ENCODE measurements at regions not wholly inside any gene's neighbourhood (a gene's known extent, or its start where the extent isn't known, plus 50 kb on each side); places are given as distances from the start of the nearest gene placed in this dataset.

DNA sequence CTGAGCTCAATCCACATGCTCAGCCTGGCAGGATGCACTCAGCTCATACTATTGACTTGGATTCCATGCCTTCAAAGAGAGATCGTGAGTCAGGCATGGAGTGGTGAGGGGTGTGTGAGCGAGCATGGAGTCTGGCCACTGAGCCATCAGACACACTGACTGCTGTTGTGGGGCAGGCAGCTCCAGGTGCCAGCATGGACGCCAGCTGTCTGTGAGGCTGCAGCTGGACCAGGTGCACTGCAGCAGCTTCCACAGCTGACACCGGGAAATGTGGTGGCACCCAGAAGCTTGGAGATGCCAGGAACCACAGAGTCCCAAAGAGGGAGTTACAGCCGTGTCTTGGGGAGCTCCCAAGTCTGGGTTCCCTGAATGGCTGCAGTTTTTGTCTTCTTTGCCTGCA is 1026.4 kb upstream of the ADGRL3 start:
- TF ChIP-seq, protein P1, sequence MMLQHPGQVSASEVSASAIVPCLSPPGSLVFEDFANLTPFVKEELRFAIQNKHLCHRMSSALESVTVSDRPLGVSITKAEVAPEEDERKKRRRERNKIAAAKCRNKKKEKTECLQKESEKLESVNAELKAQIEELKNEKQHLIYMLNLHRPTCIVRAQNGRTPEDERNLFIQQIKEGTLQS (IDR thresholded peaks at IDR 0.05; ENCODE audit: borderline replicate concordance, extremely low read depth, low read depth, low read length), result no peak
- TF ChIP-seq, protein P2, sequence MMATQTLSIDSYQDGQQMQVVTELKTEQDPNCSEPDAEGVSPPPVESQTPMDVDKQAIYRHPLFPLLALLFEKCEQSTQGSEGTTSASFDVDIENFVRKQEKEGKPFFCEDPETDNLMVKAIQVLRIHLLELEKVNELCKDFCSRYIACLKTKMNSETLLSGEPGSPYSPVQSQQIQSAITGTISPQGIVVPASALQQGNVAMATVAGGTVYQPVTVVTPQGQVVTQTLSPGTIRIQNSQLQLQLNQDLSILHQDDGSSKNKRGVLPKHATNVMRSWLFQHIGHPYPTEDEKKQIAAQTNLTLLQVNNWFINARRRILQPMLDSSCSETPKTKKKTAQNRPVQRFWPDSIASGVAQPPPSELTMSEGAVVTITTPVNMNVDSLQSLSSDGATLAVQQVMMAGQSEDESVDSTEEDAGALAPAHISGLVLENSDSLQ (IDR thresholded peaks at IDR 0.05), result no peak
- no peak for TF ChIP-seq BRCA1 (IDR thresholded peaks at IDR 0.05; ENCODE audit: low read depth, low read length)
- TF ChIP-seq STAT1 (conservative IDR thresholded peaks at IDR 0.05), result no peak
- TF ChIP-seq, protein P3, sequence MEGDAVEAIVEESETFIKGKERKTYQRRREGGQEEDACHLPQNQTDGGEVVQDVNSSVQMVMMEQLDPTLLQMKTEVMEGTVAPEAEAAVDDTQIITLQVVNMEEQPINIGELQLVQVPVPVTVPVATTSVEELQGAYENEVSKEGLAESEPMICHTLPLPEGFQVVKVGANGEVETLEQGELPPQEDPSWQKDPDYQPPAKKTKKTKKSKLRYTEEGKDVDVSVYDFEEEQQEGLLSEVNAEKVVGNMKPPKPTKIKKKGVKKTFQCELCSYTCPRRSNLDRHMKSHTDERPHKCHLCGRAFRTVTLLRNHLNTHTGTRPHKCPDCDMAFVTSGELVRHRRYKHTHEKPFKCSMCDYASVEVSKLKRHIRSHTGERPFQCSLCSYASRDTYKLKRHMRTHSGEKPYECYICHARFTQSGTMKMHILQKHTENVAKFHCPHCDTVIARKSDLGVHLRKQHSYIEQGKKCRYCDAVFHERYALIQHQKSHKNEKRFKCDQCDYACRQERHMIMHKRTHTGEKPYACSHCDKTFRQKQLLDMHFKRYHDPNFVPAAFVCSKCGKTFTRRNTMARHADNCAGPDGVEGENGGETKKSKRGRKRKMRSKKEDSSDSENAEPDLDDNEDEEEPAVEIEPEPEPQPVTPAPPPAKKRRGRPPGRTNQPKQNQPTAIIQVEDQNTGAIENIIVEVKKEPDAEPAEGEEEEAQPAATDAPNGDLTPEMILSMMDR (IDR thresholded peaks at IDR 0.05 in 2 of 3, conservative IDR thresholded peaks at IDR 0.05 in 1 of 3; ENCODE audit: control insufficient read depth in 2 of 3, extremely low read depth in 1 of 3, insufficient read depth in 1 of 3, low read depth in 3 of 3, low read length in 3 of 3), result no peak
- no peak for TF ChIP-seq KDM1A (IDR thresholded peaks at IDR 0.05; ENCODE audit: borderline replicate concordance)
- TF ChIP-seq CHD2 (IDR thresholded peaks at IDR 0.05; ENCODE audit: borderline replicate concordance, low read depth, low read length), result no peak
- no peak for TF ChIP-seq NFYB (IDR thresholded peaks at IDR 0.05; ENCODE audit: insufficient read depth, low read depth, low read length)
- no peak for TF ChIP-seq YY1 (IDR thresholded peaks at IDR 0.05; ENCODE audit: low read depth, low read length)
- TF ChIP-seq, protein P4, sequence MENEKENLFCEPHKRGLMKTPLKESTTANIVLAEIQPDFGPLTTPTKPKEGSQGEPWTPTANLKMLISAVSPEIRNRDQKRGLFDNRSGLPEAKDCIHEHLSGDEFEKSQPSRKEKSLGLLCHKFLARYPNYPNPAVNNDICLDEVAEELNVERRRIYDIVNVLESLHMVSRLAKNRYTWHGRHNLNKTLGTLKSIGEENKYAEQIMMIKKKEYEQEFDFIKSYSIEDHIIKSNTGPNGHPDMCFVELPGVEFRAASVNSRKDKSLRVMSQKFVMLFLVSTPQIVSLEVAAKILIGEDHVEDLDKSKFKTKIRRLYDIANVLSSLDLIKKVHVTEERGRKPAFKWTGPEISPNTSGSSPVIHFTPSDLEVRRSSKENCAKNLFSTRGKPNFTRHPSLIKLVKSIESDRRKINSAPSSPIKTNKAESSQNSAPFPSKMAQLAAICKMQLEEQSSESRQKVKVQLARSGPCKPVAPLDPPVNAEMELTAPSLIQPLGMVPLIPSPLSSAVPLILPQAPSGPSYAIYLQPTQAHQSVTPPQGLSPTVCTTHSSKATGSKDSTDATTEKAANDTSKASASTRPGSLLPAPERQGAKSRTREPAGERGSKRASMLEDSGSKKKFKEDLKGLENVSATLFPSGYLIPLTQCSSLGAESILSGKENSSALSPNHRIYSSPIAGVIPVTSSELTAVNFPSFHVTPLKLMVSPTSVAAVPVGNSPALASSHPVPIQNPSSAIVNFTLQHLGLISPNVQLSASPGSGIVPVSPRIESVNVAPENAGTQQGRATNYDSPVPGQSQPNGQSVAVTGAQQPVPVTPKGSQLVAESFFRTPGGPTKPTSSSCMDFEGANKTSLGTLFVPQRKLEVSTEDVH (IDR thresholded peaks at IDR 0.05; ENCODE audit: low read depth, partially characterized antibody), result no peak

Data from GM12878 (cell line).